ENCODE measurements at regions not wholly inside any gene's neighbourhood (a gene's known extent, or its start where the extent isn't known, plus 50 kb on each side); places are given as distances from the start of the nearest gene placed in this dataset.
"Not testable (repeated sequence)": the region's sequence is repeated elsewhere in the genome, so short reads cannot be mapped to it uniquely, and the experiment has no call there.

GRCh38 chr6:169099411-169100202 is 154.0 kb downstream of the THBS2 start:
- no peak for DNase-seq

- DNase-seq, result not testable (repeated sequence)
Measured at GRCh38 chr6:169098651-169099050, 155.0 kb downstream of the THBS2 start.

- no peak for DNase-seq
Measured at GRCh38 chr6:169098116-169098515, 155.5 kb downstream of the THBS2 start.

GRCh38 chr6:169097381-169097959 is 156.2 kb downstream of the THBS2 start:
- DNase-seq, result no peak

- DNase-seq, result no peak
Measured at GRCh38 chr6:169096388-169096787, 157.3 kb downstream of the THBS2 start.

GRCh38 chr6:169095153-169095552 is 158.5 kb downstream of the THBS2 start:
- no peak for DNase-seq

GRCh38 chr6:169094552-169094950 is 159.1 kb downstream of the THBS2 start:
- DNase-seq, result no peak

GRCh38 chr6:169093770-169094551 is 159.7 kb downstream of the THBS2 start:
- DNase-seq, result no peak

GRCh38 chr6:169093066-169093723 is 160.5 kb downstream of the THBS2 start:
- DNase-seq, result no peak

- no peak for DNase-seq
Measured at GRCh38 chr6:169092375-169092774, 161.3 kb downstream of the THBS2 start.

- DNase-seq, result not testable (repeated sequence)
Measured at GRCh38 chr6:169090514-169091127, 163.0 kb downstream of the THBS2 start.

GRCh38 chr6:169088762-169089161 is 164.9 kb downstream of the THBS2 start:
- DNase-seq, result no peak

- DNase-seq, result no peak
Measured at GRCh38 chr6:169087443-169088041, 166.1 kb downstream of the THBS2 start.

- DNase-seq, result not testable (repeated sequence)
Measured at GRCh38 chr6:169086616-169087015, 167.0 kb downstream of the THBS2 start.

GRCh38 chr6:169086020-169086419 is 167.6 kb downstream of the THBS2 start:
- no peak for DNase-seq

- no peak for DNase-seq
Measured at GRCh38 chr6:169085466-169085865, 168.2 kb downstream of the THBS2 start.

GRCh38 chr6:169084557-169084956 is 169.1 kb downstream of the THBS2 start:
- DNase-seq, result not testable (repeated sequence)

- no peak for DNase-seq
Measured at GRCh38 chr6:169084067-169084466, 169.6 kb downstream of the THBS2 start.

- no peak for DNase-seq
Measured at GRCh38 chr6:169083508-169083874, 170.2 kb downstream of the THBS2 start.

GRCh38 chr6:169082817-169083507 is 170.7 kb downstream of the THBS2 start:
- no peak for DNase-seq

GRCh38 chr6:169082093-169082492 is 171.6 kb downstream of the THBS2 start:
- no peak for DNase-seq

GRCh38 chr6:169081248-169081647 is 172.4 kb downstream of the THBS2 start:
- DNase-seq, result no peak

All from T-helper 1 cell (primary cell).